Fibroblast of pulmonary artery (primary cell): ENCODE measurements at regions not wholly inside any gene's neighbourhood (a gene's known extent, or its start where the extent isn't known, plus 50 kb on each side); places are given as distances from the start of the nearest gene placed in this dataset.

ENCODE experiments used
- DNase-seq: peaks from one replicate; pipeline ENCODE4 v3.0.0-alpha.2; 2010; ENCODE audit warnings: low read depth
- H3K4me3 ChIP-seq: replicated peaks from 2 replicates; pipeline ENCODE4 v1.5.1; 2011; ENCODE audit warnings: low read depth, mild to moderate bottlenecking, control low read depth, low read length, moderate library complexity
- CTCF ChIP-seq: IDR thresholded peaks from 2 replicates; pipeline ENCODE4 v1.5.1; 2011; ENCODE audit warnings: mild to moderate bottlenecking, control low read depth, low read length, inconsistent platforms; ENCODE audit errors: missing control alignments

GRCh38 chr15:95864467-95864886, 466.0 kb upstream of the NR2F2 start:
- TF ChIP-seq CTCF = no peak
- no peak for DNase-seq
- no peak overlapping the region for H3K4me3 ChIP-seq

- H3K4me3 ChIP-seq = no peak overlapping the region
- DNase-seq = no peak
- no peak for TF ChIP-seq CTCF
These were observed 465.2 kb upstream of the NR2F2 start for GRCh38 chr15:95865330-95865739.

GRCh38 chr15:95866711-95867440, 463.6 kb upstream of the NR2F2 start:
- peak; percentile 71 for DNase-seq
- no peak for TF ChIP-seq CTCF
- H3K4me3 ChIP-seq = no peak overlapping the region

GRCh38 chr15:95868450-95868849, 462.1 kb upstream of the NR2F2 start:
- no peak for TF ChIP-seq CTCF
- no peak overlapping the region for H3K4me3 ChIP-seq
- no peak for DNase-seq

- TF ChIP-seq CTCF = no peak
- DNase-seq = no peak
- H3K4me3 ChIP-seq = no peak overlapping the region
These were observed 461.5 kb upstream of the NR2F2 start for GRCh38 chr15:95868970-95869369.

GRCh38 chr15:95869920-95870319, 460.6 kb upstream of the NR2F2 start:
- no peak for TF ChIP-seq CTCF
- H3K4me3 ChIP-seq = no peak overlapping the region
- DNase-seq = no peak

GRCh38 chr15:95872366-95872771, 458.1 kb upstream of the NR2F2 start:
- H3K4me3 ChIP-seq = no peak overlapping the region
- DNase-seq = peak; percentile 62
- no peak for TF ChIP-seq CTCF
